Hypothalamus (tissue), 51 donors: ENCODE measurements at regions not wholly inside any gene's neighbourhood (a gene's known extent, or its start where the extent isn't known, plus 50 kb on each side); places are given as distances from the start of the nearest gene placed in this dataset.
"Not testable (repeated sequence)": the region's sequence is repeated elsewhere in the genome, so short reads cannot be mapped to it uniquely, and the experiment has no call there.

Experiments used
- DNase-seq, 51 donors: peaks; one replicate each; lab custom pipeline; 2025; lab: John Stamatoyannopoulos, UW

GRCh38 chr4:160549951-160550519 lies 1447.2 kb downstream of the RAPGEF2 start:
- not testable (repeated sequence) for DNase-seq

GRCh38 chr4:160562661-160563060 lies 1459.8 kb downstream of the RAPGEF2 start:
- DNase-seq, result no peak

- DNase-seq, result no peak
Measured at GRCh38 chr4:160563552-160564282, 1460.8 kb downstream of the RAPGEF2 start.

- no peak for DNase-seq
Measured at GRCh38 chr4:160567634-160568033, 1464.8 kb downstream of the RAPGEF2 start.

GRCh38 chr4:160570271-160570670 lies 1467.4 kb downstream of the RAPGEF2 start:
- no peak for DNase-seq

- DNase-seq, result not testable (repeated sequence)
Measured at GRCh38 chr4:160574272-160574671, 1471.4 kb downstream of the RAPGEF2 start.

GRCh38 chr4:160580581-160580980 lies 1477.7 kb downstream of the RAPGEF2 start:
- DNase-seq, result no peak

GRCh38 chr4:160592258-160592657 lies 1489.4 kb downstream of the RAPGEF2 start:
- no peak for DNase-seq

- DNase-seq, result no peak
Measured at GRCh38 chr4:160595646-160596045, 1492.8 kb downstream of the RAPGEF2 start.

GRCh38 chr4:160604541-160604940 lies 1501.7 kb downstream of the RAPGEF2 start:
- no peak for DNase-seq

- DNase-seq, result no peak
Measured at GRCh38 chr4:160611181-160611580, 1508.3 kb downstream of the RAPGEF2 start.

- no peak for DNase-seq
Measured at GRCh38 chr4:160631044-160631443, 1528.2 kb downstream of the RAPGEF2 start.

- no peak for DNase-seq
Measured at GRCh38 chr4:160652790-160653189, 1511.0 kb downstream of the FSTL5 start.

GRCh38 chr4:160675550-160675949 lies 1488.2 kb downstream of the FSTL5 start:
- no peak for DNase-seq

GRCh38 chr4:160685729-160686128 lies 1478.1 kb downstream of the FSTL5 start:
- DNase-seq, result no peak

- DNase-seq, result no peak
Measured at GRCh38 chr4:160701671-160702070, 1462.1 kb downstream of the FSTL5 start.

- no peak for DNase-seq
Measured at GRCh38 chr4:160709026-160709425, 1454.8 kb downstream of the FSTL5 start.

GRCh38 chr4:160709546-160709945 lies 1454.3 kb downstream of the FSTL5 start:
- DNase-seq, result no peak

- DNase-seq, result no peak
Measured at GRCh38 chr4:160716551-160716950, 1447.2 kb downstream of the FSTL5 start.

GRCh38 chr4:160717848-160718247 lies 1446.0 kb downstream of the FSTL5 start:
- DNase-seq, result no peak

- no peak for DNase-seq
Measured at GRCh38 chr4:160724063-160724462, 1439.7 kb downstream of the FSTL5 start.

- DNase-seq, result no peak
Measured at GRCh38 chr4:160745126-160745525, 1418.7 kb downstream of the FSTL5 start.

- not testable (repeated sequence) for DNase-seq
Measured at GRCh38 chr4:160746585-160746984, 1417.2 kb downstream of the FSTL5 start.
